ENCODE measurements at regions not wholly inside any gene's neighbourhood (a gene's known extent, or its start where the extent isn't known, plus 50 kb on each side); places are given as distances from the start of the nearest gene placed in this dataset.
"Not testable (repeated sequence)": the region's sequence is repeated elsewhere in the genome, so short reads cannot be mapped to it uniquely, and the experiment has no call there.

GRCh38 chr7:145104400-145104799 lies 268.5 kb upstream of the TPK1 start:
- no peak for DNase-seq (ENCODE audit: low spot score)

- DNase-seq (ENCODE audit: low spot score), result not testable (repeated sequence)
These were observed 266.3 kb upstream of the TPK1 start for GRCh38 chr7:145102199-145102598.

GRCh38 chr7:145092766-145093165 lies 256.9 kb upstream of the TPK1 start:
- DNase-seq (ENCODE audit: low spot score), result no peak

DNA sequence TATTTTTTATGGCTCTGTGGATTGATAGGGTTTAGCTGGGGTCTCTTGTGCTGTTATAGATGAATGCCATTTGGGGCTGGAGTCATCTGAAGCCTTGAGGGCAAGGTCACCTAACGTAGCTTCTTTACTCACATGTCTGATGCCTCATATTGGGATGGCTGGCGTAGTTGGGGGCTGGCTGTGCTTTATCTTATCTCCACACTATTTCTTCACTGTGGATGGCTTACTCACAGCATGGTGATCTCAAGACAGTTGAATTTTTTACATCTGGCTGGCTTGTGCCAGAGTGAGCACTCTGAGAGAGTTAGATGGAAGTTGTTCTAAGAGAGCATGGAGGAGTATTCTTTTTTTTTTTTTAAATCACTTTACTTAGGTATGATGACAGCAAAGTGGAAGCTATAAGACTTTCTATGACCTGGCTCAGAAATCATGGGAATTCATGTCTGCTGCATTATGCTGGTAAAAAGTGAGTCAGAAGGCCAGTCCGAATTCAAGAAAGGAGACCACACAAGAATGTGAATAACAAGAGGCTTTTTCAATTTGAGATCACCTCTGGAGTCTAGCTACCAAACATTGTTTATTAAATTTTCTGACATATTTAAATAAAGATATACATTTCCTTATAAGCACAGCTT lies 252.4 kb upstream of the TPK1 start:
- DNase-seq (ENCODE audit: low spot score), result no peak

DNA sequence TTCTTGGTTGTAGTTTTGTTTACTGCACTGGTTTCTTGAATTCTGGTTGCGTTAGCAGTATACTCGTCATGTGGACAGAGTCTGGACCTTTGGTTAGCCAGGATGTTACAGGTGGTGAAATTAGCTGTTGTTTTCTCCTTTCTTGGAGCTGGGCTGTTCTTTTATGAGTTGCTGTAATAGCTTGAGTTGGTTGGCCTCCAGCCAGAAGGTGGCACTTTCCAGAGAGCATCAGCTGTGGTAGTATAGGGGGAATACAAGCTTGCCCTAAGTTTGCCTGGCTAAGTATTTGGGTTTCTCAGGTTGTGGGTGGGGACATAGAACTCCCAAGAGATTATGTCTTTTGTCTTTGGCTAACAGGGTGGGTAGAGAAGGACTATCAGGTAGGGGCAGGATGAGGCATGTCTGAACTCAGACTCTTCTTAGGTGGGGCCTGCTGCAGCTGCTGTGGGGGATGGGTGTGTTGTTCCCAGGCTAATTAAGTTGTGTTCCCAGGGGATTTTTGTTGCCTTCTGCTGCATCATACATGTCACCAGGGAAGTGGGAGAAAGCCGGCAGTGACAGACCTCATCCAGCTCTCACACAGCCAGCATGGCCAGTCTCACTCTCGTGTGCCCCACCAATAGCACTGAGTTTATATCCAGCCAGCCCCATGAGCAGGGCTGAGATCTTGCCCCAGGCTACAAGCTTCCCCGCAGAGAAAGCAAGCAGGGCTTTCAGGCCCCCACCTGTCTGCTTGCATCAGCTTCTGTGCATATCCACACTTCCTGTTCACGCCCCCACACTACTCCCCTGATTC lies 246.7 kb upstream of the TPK1 start:
- DNase-seq (ENCODE audit: low spot score), result no peak

DNA sequence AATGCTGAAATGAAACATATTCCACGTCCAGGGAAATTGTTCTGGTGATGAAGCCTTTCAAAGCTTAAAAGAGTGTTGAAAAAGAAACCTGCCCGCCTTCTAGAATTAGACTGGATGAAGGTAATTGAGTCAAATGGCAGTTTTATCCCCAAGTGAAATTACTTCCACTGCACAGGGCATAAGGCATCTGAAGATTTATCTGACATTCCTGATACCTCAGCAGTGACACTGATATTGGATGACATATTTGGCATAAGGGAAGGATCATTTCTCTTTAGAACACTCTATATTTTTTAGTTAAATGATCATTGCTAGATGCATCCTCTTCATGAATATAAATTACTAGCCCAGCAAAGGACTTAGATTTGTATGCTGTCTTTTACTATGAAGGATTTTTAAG lies 229.6 kb upstream of the TPK1 start:
- DNase-seq (ENCODE audit: low spot score), result no peak

GRCh38 chr7:145064114-145064513 lies 228.3 kb upstream of the TPK1 start:
- DNase-seq (ENCODE audit: low spot score), result no peak

- DNase-seq (ENCODE audit: low spot score), result no peak
These were observed 217.9 kb upstream of the TPK1 start for GRCh38 chr7:145053781-145054180.

DNA sequence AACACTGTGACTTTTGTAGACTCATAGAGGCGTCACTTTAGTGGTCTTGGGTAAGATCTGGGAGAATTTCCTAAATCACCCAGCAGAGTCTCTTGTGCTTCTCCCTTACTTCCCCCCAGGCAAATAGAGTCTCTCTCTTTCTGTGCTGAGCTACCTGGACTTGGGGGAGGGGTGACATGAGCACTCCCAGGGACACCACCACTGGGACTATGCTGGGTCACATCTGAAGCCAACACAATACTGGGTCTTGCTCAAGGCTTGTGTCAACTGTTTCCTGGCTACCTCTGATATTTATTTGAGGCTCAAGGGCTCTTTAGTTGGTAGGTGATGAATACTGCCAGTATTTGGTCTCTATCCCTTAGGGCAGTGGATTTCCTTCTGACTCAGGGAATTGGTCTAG lies 214.6 kb upstream of the TPK1 start:
- DNase-seq (ENCODE audit: low spot score), result no peak

- DNase-seq (ENCODE audit: low spot score), result peak; percentile 36
These were observed 201.0 kb upstream of the TPK1 start for GRCh38 chr7:145036604-145037405.

DNA sequence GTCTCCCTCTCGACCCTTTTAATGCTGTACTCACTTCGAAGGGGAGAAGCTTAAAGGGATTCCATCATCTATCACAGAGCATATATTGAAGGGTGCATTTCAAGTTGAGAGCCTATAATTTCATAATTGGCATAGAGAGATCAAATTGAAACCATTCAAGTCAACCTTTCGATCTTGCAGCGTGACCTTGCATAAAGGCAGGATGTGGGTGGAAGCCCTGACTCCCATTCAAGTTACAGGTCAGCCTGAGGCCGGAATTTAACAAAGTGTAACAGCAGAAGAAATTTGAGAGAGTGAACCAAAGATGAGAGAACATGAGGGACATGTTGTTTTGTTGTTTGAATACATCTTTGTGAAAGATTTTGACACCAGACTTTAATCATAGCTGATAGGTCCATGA lies 195.3 kb upstream of the TPK1 start:
- DNase-seq (ENCODE audit: low spot score), result no peak

DNA sequence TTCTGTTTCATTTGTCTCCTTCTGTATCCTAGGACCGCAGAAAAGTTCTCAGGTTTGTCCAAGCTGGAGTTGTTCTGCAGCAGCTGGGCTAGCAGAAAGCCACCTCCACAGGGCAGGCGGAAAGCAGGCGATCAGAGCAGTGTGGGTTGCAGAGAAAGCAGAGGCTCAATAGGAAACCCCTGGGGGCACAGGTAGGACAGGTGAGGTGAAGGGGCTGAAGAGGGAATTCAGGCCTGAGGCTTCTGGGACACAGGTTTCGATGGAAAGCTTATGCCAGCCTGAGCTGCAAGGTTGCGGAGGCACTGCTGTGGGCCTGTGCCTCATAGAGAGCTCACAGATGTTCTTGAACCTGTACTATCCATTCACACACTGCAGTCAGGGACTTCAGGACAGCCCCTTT lies 194.9 kb upstream of the TPK1 start:
- no peak for DNase-seq (ENCODE audit: low spot score)

- DNase-seq (ENCODE audit: low spot score), result no peak
These were observed 184.6 kb upstream of the TPK1 start for GRCh38 chr7:145020454-145020853.

GRCh38 chr7:145016068-145016467 lies 180.2 kb upstream of the TPK1 start:
- DNase-seq (ENCODE audit: low spot score), result no peak

DNA sequence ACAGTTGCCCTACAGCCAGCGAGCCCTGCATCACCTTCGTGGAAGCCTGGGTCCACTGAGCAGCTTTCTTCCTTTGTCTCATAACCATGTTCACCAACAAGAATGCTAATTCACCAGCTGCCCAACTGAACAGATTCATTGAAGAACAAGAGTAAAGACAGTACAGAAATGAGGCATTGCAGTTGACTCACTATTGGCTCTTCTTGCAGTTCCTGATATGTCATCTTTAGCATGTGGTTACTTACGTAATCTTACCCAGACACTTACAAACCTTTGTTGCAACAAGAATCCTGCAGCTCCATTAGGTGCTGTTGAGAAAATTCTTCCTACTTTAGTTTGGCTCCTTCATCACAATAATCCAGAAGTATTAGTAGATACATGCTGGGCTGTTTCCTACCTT lies 174.0 kb upstream of the TPK1 start:
- no peak for DNase-seq (ENCODE audit: low spot score)

DNA sequence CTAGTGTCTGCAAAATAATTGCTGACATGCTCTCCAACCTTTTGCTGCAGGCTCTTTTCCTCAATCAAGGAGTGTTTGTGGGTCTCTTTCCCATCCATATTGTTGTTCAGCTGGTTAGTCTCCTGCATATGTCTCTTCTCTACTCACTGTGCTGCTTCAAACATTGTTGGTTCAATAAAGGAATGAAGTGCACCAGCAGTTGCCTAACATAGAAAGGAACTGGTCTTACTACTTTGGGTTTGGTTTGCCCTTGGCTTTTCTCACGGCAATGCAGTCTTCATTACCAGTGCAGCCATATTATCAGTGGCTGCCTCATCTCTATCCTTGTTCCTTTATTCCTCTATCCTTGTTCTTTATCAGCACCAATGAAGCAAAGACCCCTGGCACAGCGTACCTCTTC lies 169.7 kb upstream of the TPK1 start:
- DNase-seq (ENCODE audit: low spot score), result no peak

GRCh38 chr7:144997512-144997911 lies 161.7 kb upstream of the TPK1 start:
- no peak for DNase-seq (ENCODE audit: low spot score)

DNA sequence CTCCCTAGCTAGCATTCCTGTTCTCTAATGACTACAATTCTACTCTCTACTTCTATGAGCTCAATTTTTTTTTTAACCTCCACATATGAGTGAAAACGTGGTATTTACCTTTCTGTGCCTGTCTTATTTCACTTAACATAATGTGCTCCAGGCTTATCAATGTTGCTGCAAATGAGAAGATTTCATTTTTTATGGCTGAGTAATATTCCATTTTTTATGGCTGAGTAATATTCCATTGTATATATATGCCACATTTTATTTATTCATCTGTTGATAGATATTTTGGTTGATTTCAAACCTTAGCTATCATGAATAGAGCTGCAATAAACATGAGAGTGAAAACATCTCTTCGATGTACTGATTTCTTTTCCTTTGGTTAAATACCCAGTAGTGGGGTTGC lies 159.6 kb upstream of the TPK1 start:
- no peak for DNase-seq (ENCODE audit: low spot score)

GRCh38 chr7:144991041-144991440 lies 155.2 kb upstream of the TPK1 start:
- DNase-seq (ENCODE audit: low spot score), result no peak

GRCh38 chr7:144987686-144988085 lies 151.8 kb upstream of the TPK1 start:
- DNase-seq (ENCODE audit: low spot score), result no peak

- no peak for DNase-seq (ENCODE audit: low spot score)
These were observed 146.3 kb upstream of the TPK1 start for GRCh38 chr7:144982133-144982532.

DNA sequence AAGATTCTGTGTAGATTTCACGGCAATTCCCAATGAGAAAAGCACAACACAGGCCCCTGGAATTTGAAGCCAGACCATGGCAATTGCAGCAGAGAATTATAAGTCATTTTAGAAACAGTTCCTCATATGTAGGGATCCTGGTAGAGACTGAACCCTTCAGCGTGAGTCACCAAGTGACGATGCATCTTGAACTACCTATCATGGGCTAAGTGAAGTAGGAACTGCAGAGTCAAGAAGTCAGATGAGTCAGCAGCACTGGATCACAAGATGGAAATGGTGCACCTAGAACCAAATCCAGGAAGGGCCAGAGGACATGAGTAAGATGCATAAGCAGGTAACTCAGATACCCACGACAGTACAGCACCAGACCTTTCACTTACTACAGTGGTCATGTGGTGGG lies 140.0 kb upstream of the TPK1 start:
- DNase-seq (ENCODE audit: low spot score), result no peak

DNA sequence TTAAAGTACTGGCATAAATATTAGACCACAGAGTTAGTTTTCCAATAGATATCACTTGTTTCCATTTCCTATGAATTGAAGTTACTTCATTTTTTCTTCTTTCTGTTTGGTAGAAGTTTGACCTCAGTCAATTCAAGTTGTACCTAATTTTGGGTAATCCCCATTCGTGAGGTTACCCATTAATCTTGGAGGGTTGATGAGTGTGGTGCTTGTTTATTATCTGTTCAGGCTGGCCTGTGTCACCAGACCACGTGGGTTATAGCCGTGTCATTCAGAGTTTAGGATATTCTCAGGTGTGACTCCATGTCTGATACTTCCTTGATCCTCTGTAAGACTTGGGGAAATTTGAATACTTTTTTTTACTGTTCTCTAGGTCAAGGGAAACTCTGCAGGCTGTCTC lies 133.9 kb upstream of the TPK1 start:
- no peak for DNase-seq (ENCODE audit: low spot score)

Measured in putamen (tissue), 1 donor.